ENCODE measurements at regions not wholly inside any gene's neighbourhood (a gene's known extent, or its start where the extent isn't known, plus 50 kb on each side); places are given as distances from the start of the nearest gene placed in this dataset.
A peak's percentile ranks its signal among the peaks of the same experiment; 100 is the strongest.

DNA sequence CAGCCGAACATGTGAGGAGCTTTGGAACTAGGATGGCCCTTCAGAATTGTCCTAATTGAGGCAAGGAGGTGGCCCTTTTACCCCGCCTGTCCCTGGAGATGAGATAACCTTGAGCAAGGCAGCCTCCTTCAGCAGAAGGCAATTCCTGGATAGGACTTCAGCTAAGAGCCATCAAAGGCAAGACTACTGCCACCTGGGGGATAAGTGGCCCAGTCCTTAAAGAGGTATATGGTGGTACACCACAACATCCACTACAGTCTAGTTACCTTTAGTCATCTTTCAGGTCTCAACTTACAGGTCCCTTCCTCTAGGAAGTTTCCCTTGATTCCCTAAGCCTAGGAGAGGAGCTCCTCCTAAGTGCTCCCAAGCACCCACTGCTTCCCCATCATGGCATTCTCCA is 204.2 kb upstream of the CDKN3 start:
- TF ChIP-seq, protein P1, sequence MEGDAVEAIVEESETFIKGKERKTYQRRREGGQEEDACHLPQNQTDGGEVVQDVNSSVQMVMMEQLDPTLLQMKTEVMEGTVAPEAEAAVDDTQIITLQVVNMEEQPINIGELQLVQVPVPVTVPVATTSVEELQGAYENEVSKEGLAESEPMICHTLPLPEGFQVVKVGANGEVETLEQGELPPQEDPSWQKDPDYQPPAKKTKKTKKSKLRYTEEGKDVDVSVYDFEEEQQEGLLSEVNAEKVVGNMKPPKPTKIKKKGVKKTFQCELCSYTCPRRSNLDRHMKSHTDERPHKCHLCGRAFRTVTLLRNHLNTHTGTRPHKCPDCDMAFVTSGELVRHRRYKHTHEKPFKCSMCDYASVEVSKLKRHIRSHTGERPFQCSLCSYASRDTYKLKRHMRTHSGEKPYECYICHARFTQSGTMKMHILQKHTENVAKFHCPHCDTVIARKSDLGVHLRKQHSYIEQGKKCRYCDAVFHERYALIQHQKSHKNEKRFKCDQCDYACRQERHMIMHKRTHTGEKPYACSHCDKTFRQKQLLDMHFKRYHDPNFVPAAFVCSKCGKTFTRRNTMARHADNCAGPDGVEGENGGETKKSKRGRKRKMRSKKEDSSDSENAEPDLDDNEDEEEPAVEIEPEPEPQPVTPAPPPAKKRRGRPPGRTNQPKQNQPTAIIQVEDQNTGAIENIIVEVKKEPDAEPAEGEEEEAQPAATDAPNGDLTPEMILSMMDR (conservative IDR thresholded peaks at IDR 0.05; ENCODE audit: control insufficient read depth, insufficient read depth, low read depth, low read length), result no peak
- H3K4me3 ChIP-seq (ENCODE audit: control insufficient read depth, low read depth, low read length), result no peak overlapping the region
- DNase-seq (ENCODE audit: low read depth), result no peak

DNA sequence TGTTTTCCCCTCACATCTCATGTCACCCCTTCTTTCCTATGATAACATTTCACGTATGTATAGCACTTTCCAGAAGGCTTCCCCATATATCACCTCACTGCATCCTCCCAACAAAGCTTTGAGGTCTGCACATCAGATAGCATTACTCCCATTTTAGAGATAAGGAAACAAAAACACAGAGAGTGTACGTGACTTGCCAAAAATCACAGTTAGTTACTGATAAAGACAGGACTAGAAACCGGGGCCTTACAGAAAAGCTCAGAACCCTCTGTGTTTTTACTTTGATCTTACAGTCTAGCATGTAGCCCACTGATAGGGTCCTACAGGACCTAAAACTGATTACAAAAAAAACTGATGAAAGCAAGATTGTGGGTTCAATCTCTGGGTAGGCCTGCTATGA is 202.9 kb upstream of the CDKN3 start:
- no peak for DNase-seq (ENCODE audit: low read depth)
- H3K4me3 ChIP-seq (ENCODE audit: control insufficient read depth, low read depth, low read length), result no peak overlapping the region
- TF ChIP-seq, protein P1 (conservative IDR thresholded peaks at IDR 0.05; ENCODE audit: control insufficient read depth, insufficient read depth, low read depth, low read length), result no peak

DNA sequence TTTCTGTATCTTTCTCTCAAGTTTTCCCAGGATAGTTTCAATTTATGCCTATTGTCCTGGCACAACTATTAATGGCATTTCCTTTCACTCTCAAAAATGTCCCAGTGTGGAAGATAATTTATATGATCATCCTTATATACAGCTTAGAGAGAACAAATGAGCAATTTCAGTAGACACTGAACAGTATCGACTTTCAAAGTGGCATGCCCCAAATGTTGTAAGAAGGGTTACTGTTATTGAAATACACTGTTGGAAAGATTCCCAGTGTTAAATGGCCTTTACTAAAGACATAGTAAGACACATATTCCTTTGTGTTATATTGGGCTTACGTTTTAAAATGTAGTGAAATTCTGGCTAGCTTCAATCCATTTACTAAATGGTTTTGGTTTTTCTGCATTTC is 202.3 kb upstream of the CDKN3 start:
- DNase-seq (ENCODE audit: low read depth), result no peak
- H3K4me3 ChIP-seq (ENCODE audit: control insufficient read depth, low read depth, low read length), result no peak overlapping the region
- TF ChIP-seq, protein P1 (conservative IDR thresholded peaks at IDR 0.05; ENCODE audit: control insufficient read depth, insufficient read depth, low read depth, low read length), result no peak

DNA sequence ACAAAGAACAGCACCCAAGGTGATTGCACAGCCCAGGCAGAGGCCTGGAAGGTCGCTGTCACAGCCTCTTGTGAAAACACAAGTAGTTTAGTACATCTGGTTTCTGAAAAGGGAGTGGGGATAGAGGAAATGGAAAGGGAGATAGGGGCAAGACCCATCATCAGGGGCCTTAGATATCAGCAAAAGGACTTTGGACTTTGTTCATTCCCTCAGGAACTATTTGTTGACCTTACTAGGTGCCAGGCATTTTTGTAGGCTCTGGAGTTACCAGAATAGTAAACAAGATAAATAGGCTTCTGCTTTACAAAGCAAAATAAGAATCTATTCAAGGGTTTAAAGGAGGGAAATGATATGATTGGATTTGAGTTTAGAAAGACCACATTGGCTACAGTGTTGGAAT is 199.4 kb upstream of the CDKN3 start:
- DNase-seq (ENCODE audit: low read depth), result no peak
- H3K4me3 ChIP-seq (ENCODE audit: control insufficient read depth, low read depth, low read length), result no peak overlapping the region
- TF ChIP-seq, protein P1 (conservative IDR thresholded peaks at IDR 0.05; ENCODE audit: control insufficient read depth, insufficient read depth, low read depth, low read length), result no peak

DNA sequence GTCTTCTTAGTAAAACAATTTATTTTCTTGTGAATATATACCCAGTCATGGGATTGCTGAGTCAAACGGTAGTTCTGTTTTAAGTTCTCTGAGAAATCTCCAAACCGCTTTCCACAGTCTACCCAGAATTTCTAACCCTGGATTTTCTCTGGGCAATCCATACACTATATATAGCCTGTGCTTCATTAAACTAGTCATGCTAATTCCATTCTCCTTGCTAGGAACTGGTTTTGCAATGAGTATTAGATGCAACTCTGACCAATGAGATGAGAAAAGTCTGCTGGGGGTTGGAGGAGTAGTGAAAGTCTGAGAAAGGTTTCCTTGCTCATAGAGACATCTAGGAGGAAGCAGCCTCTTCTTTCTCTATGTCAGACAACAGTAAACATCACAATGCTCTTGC is 196.1 kb upstream of the CDKN3 start:
- TF ChIP-seq, protein P1 (conservative IDR thresholded peaks at IDR 0.05; ENCODE audit: control insufficient read depth, insufficient read depth, low read depth, low read length), result no peak
- DNase-seq (ENCODE audit: low read depth), result peak; percentile 62
- H3K4me3 ChIP-seq (ENCODE audit: control insufficient read depth, low read depth, low read length), result no peak overlapping the region

DNA sequence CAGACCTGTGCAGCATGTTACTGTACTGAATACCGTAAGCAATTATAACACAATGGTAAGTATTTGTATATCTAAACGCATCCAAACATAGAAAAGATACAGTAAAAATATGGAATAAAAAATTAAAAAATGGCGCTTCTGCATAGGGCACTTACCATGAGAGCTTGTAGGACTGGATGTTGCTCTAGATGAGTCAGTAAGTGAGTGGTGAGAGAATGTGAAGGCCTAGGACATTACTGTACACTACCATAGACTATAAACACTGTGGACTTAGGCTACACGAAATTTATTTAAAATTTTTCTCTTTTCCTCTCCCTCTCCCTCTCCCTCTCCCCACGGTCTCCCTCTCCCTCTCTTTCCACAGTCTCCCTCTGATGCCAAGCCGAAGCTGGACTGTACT is 194.5 kb upstream of the CDKN3 start:
- no peak for DNase-seq (ENCODE audit: low read depth)
- H3K4me3 ChIP-seq (ENCODE audit: control insufficient read depth, low read depth, low read length), result no peak overlapping the region
- TF ChIP-seq, protein P1 (conservative IDR thresholded peaks at IDR 0.05; ENCODE audit: control insufficient read depth, insufficient read depth, low read depth, low read length), result no peak

DNA sequence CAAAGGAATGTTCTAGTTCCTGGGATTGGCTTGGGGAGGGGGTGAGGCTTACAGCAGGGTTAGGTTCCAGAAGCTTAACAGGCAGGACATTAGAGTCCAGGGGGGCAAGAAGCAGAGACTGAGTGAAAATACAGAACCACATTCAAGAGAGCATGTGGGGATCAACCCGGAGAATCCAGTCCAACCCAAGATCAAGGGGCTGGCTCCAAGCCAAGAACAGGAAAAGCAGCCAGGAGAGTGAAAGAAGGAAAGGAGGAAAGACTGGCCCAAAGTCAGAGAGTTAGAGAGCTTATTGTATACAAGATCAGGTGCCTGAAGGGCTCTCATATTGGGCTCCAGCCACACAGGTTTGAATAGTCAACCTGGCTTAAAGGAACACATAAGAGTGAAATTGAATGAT is 190.3 kb upstream of the CDKN3 start:
- TF ChIP-seq, protein P1 (conservative IDR thresholded peaks at IDR 0.05; ENCODE audit: control insufficient read depth, insufficient read depth, low read depth, low read length), result no peak
- H3K4me3 ChIP-seq (ENCODE audit: control insufficient read depth, low read depth, low read length), result no peak overlapping the region
- no peak for DNase-seq (ENCODE audit: low read depth)

Data from fibroblast of mammary gland (primary cell).